NT2/D1 (cell line): ENCODE measurements at regions not wholly inside any gene's neighbourhood (a gene's known extent, or its start where the extent isn't known, plus 50 kb on each side); places are given as distances from the start of the nearest gene placed in this dataset.

Experiments
- YY1 ChIP-seq: IDR thresholded peaks from 2 replicates; pipeline ENCODE4 v1.6.1; 2011; ENCODE audit not compliant: insufficient read length, insufficient read depth
- ZNF274 ChIP-seq: IDR thresholded peaks from 2 replicates; pipeline ENCODE4 v1.6.1; 2011; ENCODE audit warnings: mild to moderate bottlenecking, low read depth, low read length

DNA sequence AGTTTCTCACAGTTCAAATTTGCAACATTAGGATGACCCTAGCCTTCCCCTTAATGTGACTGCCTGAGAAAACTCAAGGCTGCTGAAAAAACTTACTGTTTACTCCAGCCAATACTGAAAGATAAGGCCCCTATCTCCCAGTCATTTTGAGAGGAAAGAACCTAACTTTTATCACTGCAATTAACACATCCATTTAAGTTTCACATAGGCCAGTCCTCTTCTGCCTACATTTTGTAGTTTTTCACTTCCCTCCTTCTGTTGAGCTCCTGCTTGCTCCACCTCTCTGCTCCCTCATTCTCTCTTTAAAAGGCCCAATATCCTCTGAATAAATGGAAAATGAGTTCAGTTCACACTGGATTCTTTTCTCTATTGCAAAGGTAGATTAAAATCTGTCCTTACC lies 1996.2 kb upstream of the FLRT2 start:
- TF ChIP-seq YY1 (no peak), ZNF274 (no peak)
